Mammary epithelial cell (primary cell): ENCODE measurements at regions not wholly inside any gene's neighbourhood (a gene's known extent, or its start where the extent isn't known, plus 50 kb on each side); places are given as distances from the start of the nearest gene placed in this dataset.

ENCODE experiments used
- EZH2 ChIP-seq: IDR thresholded peaks from 2 replicates; pipeline ENCODE4 v1.6.1; 2012; ENCODE audit warnings: low read length, inconsistent platforms, borderline replicate concordance
- TF ChIP-seq, protein P1 (sequence below), 2 donors: IDR thresholded peaks in 1 of 2; conservative IDR thresholded peaks in 1 of 2; 2 replicates each; pipeline ENCODE4 v1.5.1; 2011 to 2012; ENCODE audit warnings: inconsistent platforms in 2 of 2, low read length in 2 of 2, mild to moderate bottlenecking in 2 of 2, control low read depth in 1 of 2, low read depth in 1 of 2; ENCODE audit not compliant: insufficient read depth in 1 of 2; ENCODE audit errors: extremely low read depth in 1 of 2

- TF ChIP-seq, protein P1, sequence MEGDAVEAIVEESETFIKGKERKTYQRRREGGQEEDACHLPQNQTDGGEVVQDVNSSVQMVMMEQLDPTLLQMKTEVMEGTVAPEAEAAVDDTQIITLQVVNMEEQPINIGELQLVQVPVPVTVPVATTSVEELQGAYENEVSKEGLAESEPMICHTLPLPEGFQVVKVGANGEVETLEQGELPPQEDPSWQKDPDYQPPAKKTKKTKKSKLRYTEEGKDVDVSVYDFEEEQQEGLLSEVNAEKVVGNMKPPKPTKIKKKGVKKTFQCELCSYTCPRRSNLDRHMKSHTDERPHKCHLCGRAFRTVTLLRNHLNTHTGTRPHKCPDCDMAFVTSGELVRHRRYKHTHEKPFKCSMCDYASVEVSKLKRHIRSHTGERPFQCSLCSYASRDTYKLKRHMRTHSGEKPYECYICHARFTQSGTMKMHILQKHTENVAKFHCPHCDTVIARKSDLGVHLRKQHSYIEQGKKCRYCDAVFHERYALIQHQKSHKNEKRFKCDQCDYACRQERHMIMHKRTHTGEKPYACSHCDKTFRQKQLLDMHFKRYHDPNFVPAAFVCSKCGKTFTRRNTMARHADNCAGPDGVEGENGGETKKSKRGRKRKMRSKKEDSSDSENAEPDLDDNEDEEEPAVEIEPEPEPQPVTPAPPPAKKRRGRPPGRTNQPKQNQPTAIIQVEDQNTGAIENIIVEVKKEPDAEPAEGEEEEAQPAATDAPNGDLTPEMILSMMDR (conservative IDR thresholded peaks at IDR 0.05 in 1 of 2, IDR thresholded peaks at IDR 0.05 in 1 of 2; ENCODE audit: extremely low read depth in 1 of 2, insufficient read depth in 1 of 2, low read depth in 1 of 2, low read length in 2 of 2), result no peak
- TF ChIP-seq EZH2, result no peak
Observed at GRCh38 chr18:45350404-45351156, 264.7 kb upstream of the SLC14A2 start.
